ENCODE measurements at regions not wholly inside any gene's neighbourhood (a gene's known extent, or its start where the extent isn't known, plus 50 kb on each side); places are given as distances from the start of the nearest gene placed in this dataset.

- BruUV-seq (replicated peaks) = no TSS peak
Measured at GRCh38 chr4:137693641-137694040, 161.3 kb upstream of the PCDH18 start.

More at GRCh38 chr4:137693641-137694040, 161.3 kb upstream of the PCDH18 start:
- Histone ChIP-seq H2AFZ (ENCODE audit: low read depth, low read length) (no peak overlapping the region), H3K4me3 (replicated peaks in 1 of 3; ENCODE audit: insufficient read depth in 1 of 3, low read depth in 1 of 3, low read length in 3 of 3) (no peak overlapping the region), H3K79me2 (ENCODE audit: control insufficient read depth, insufficient read depth, low read length) (no peaks in the 10 kb centered on the region), H3K27ac (ENCODE audit: insufficient read depth, low read depth, low read length) (no peak overlapping the region), H3K36me3 (ENCODE audit: control insufficient read depth in 2 of 2, extremely low read depth in 1 of 2, insufficient read depth in 2 of 2, low read length in 2 of 2) (no peaks in the 10 kb centered on the region), H3K9ac (replicated peaks; ENCODE audit: extremely low read depth, insufficient read depth, low read length) (no peak overlapping the region), H3K9me1 (replicated peaks; ENCODE audit: control insufficient read depth, extremely low read depth, insufficient read depth, low read length) (no peaks in the 10 kb centered on the region), H3K4me2 (ENCODE audit: insufficient read depth, low read length) (no peak overlapping the region), H3K4me1 (ENCODE audit: control insufficient read depth, extremely low read depth, insufficient read depth, low read length) (no peaks in the 10 kb centered on the region), H3K9me3 (replicated peaks; ENCODE audit: control insufficient read depth, insufficient read depth, low read length) (no peaks in the 10 kb centered on the region), H4K20me1 (replicated peaks; ENCODE audit: control insufficient read depth, extremely low read depth, insufficient read depth, low read length) (no peaks in the 10 kb centered on the region), H3K27me3 (ENCODE audit: control insufficient read depth in 2 of 2, insufficient read depth in 2 of 2, low read length in 2 of 2) (no peaks in the 10 kb centered on the region)
- intact Hi-C loops (cut with micrococcal nuclease) (no loop called here), dilution Hi-C loops (cut with MboI; ENCODE audit: extremely low pct_ligation_motif_present, low sequenced_read_pairs) (no loop called here)
- ChIA-PET POLR2A (no interaction called here), CTCF (no interaction called here)
- TF ChIP-seq JUN (IDR thresholded peaks at IDR 0.05; ENCODE audit: borderline replicate concordance, insufficient read depth, insufficient read length, low read depth) (no peak), CTCF (IDR thresholded peaks at IDR 0.05; ENCODE audit: extremely low read depth in 1 of 2, insufficient read depth in 1 of 2, low read depth in 1 of 2, low read length in 2 of 2) (no peak), MAX (IDR thresholded peaks at IDR 0.05; ENCODE audit: insufficient read depth, insufficient read length) (no peak), POLR2AphosphoS5 (IDR thresholded peaks at IDR 0.05; ENCODE audit: insufficient read depth, low read depth, low read length) (no peak), EZH2 (IDR thresholded peaks at IDR 0.05; ENCODE audit: borderline replicate concordance, low read depth, low read length, severe bottlenecking) (no peak), FOS (IDR thresholded peaks at IDR 0.05; ENCODE audit: borderline replicate concordance, insufficient read depth, low read length) (no peak), MYC (IDR thresholded peaks at IDR 0.05; ENCODE audit: low read depth, low read length) (no peak), POLR2A (IDR thresholded peaks at IDR 0.05; ENCODE audit: low read depth, low read length) (no peak), GATA2 (IDR thresholded peaks at IDR 0.05; ENCODE audit: insufficient read depth, insufficient read length, low read depth, low read length) (no peak)
- DNase-seq (ENCODE audit: low read depth, low spot score) = no peak
- FAIRE-seq = no peak

Data from endothelial cell of umbilical vein (primary cell).